Duodenal mucosa (tissue), 2 donors: ENCODE measurements at regions not wholly inside any gene's neighbourhood (a gene's known extent, or its start where the extent isn't known, plus 50 kb on each side); places are given as distances from the start of the nearest gene placed in this dataset.
"Not testable (repeated sequence)": the region's sequence is repeated elsewhere in the genome, so short reads cannot be mapped to it uniquely, and the experiment has no call there.

Experiments used
- H3K27ac ChIP-seq: one replicate; pipeline ENCODE4 v1.7.0; 2013; ENCODE audit warnings: low read depth, low read length
- H3K27me3 ChIP-seq, 2 donors: one replicate each; pipeline ENCODE4 v1.7.0; 2013; ENCODE audit warnings: low read length in 2 of 2, control low read depth in 1 of 2; ENCODE audit not compliant: insufficient read depth in 2 of 2, control insufficient read depth in 1 of 2
- H3K36me3 ChIP-seq, 2 donors: one replicate each; pipeline ENCODE4 v1.7.0; 2013; ENCODE audit warnings: low read length in 2 of 2, control low read depth in 1 of 2; ENCODE audit not compliant: insufficient read depth in 2 of 2, control insufficient read depth in 1 of 2
- H3K4me1 ChIP-seq, 2 donors: one replicate each; pipeline ENCODE4 v1.7.0; 2013; ENCODE audit warnings: low read length in 2 of 2, control low read depth in 1 of 2; ENCODE audit not compliant: insufficient read depth in 2 of 2, control insufficient read depth in 1 of 2
- H3K4me3 ChIP-seq, 2 donors: one replicate each; pipeline ENCODE4 v1.7.0; 2013; ENCODE audit warnings: low read length in 2 of 2, low read depth in 1 of 2
- H3K9ac ChIP-seq, 2 donors: one replicate each; pipeline ENCODE4 v1.7.0; 2013; ENCODE audit warnings: low read length in 2 of 2, low read depth in 1 of 2
- H3K9me3 ChIP-seq, 2 donors: one replicate each; pipeline ENCODE4 v1.7.0; 2013; ENCODE audit warnings: low read length in 2 of 2, control low read depth in 1 of 2; ENCODE audit not compliant: control insufficient read depth in 1 of 2

- Histone ChIP-seq H3K27ac (no peak overlapping the region), H3K27me3 (no peaks in the 10 kb centered on the region), H3K9me3 (no peaks in the 10 kb centered on the region), H3K4me1 (no peaks in the 10 kb centered on the region), H3K36me3 (no peaks in the 10 kb centered on the region), H3K4me3 (no peak overlapping the region), H3K9ac (no peak overlapping the region)
Observed at GRCh38 chr2:199535445-199536177, 77.9 kb upstream of the SATB2 start.

GRCh38 chr2:199533873-199534272 is 76.1 kb upstream of the SATB2 start:
- H3K9ac ChIP-seq, H3K4me3 ChIP-seq, H3K27me3 ChIP-seq, H3K36me3 ChIP-seq, H3K9me3 ChIP-seq, H3K27ac ChIP-seq, H3K4me1 ChIP-seq: not testable (repeated sequence)

- Histone ChIP-seq H3K4me3 (no peak overlapping the region), H3K27me3 (no peaks in the 10 kb centered on the region), H3K9ac (no peak overlapping the region), H3K36me3 (no peaks in the 10 kb centered on the region), H3K9me3 (no peaks in the 10 kb centered on the region), H3K27ac (no peak overlapping the region), H3K4me1 (no peaks in the 10 kb centered on the region)
Observed at GRCh38 chr2:199527071-199527470, 69.3 kb upstream of the SATB2 start.

GRCh38 chr2:199524689-199525574 is 67.2 kb upstream of the SATB2 start:
- H3K27ac ChIP-seq: no peak overlapping the region
- no peaks in the 10 kb centered on the region for H3K27me3 ChIP-seq
- no peak overlapping the region for H3K4me3 ChIP-seq
- H3K9me3 ChIP-seq: no peaks in the 10 kb centered on the region
- no peaks in the 10 kb centered on the region for H3K36me3 ChIP-seq
- H3K4me1 ChIP-seq: no peaks in the 10 kb centered on the region
- H3K9ac ChIP-seq: no peak overlapping the region

GRCh38 chr2:199509403-199509802 is 51.7 kb upstream of the SATB2 start:
- no peak overlapping the region for H3K27ac ChIP-seq
- H3K36me3 ChIP-seq: no peaks in the 10 kb centered on the region
- no peak overlapping the region for H3K4me3 ChIP-seq
- no peak overlapping the region for H3K9ac ChIP-seq
- no peaks in the 10 kb centered on the region for H3K9me3 ChIP-seq
- H3K27me3 ChIP-seq: no peaks in the 10 kb centered on the region
- H3K4me1 ChIP-seq: no peaks in the 10 kb centered on the region
